ENCODE measurements at regions not wholly inside any gene's neighbourhood (a gene's known extent, or its start where the extent isn't known, plus 50 kb on each side); places are given as distances from the start of the nearest gene placed in this dataset.

- H3K9me3 Mint-ChIP-seq: no peaks in the 10 kb centered on the region
- no peak overlapping the region for H3K4me3 ChIP-seq (ENCODE audit: control insufficient read depth in 1 of 2, extremely low read depth in 1 of 2, low read length in 1 of 2)
- H3K4me3 Mint-ChIP-seq: no peak overlapping the region
- ATAC-seq (replicated peaks in 1 of 4) (no peak), DNase-seq (no peak)
- ChIA-PET POLR2A (no interaction called here), CTCF (no interaction called here)
- no peaks in the 10 kb centered on the region for H3K9me3 ChIP-seq
- peaks cover 0 to 6% of the 10 kb centered on the region in 2 experiments for H3K27me3 ChIP-seq (replicated peaks in 1 of 2; ENCODE audit: control insufficient read depth in 2 of 2, extremely low read depth in 1 of 2, insufficient read depth in 2 of 2, low read length in 1 of 2)
- WGBS (ENCODE audit: insufficient coverage): no CpG with 5 or more reads among the region's 1 CpG
- peaks cover 11 to 32% of the 10 kb centered on the region in 2 donors for H3K27me3 Mint-ChIP-seq
- H3K36me3 ChIP-seq (ENCODE audit: control insufficient read depth in 2 of 2, extremely low read depth in 1 of 2, insufficient read depth in 1 of 2, low read length in 1 of 2): no peaks in the 10 kb centered on the region
- no peak overlapping the region for H3K27ac Mint-ChIP-seq
- no peaks in the 10 kb centered on the region for H3K4me1 ChIP-seq (ENCODE audit: control insufficient read depth in 1 of 2, extremely low read depth in 1 of 2, insufficient read depth in 2 of 2, low read length in 2 of 2)
- H3K27ac ChIP-seq (ENCODE audit: low read length): no peak overlapping the region
- no peaks in the 10 kb centered on the region for H3K36me3 Mint-ChIP-seq
- peaks cover 4 to 17% (median 9%) of the 10 kb centered on the region in 3 donors for H3K4me1 Mint-ChIP-seq
Measured at GRCh38 chr21:35410656-35411055, 361.6 kb upstream of the RUNX1 start.

DNA sequence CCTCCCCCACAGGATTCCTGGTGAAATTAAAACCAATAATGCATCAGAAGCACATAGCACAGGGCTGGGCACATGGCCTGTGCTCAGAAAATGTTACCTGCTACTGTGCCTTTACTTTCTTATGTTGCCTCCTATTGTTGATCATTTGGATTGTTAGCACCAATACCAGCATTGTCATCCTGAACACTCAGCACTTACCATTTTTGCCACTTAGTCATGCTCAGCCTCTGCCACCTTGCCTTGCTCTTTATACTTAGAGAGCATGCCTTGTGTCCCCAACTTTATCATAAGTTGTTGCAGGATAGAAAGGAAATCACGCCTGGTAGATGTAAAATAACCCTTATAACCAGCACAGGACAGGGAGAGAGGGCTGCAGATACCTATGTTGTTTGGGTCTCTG is 361.0 kb upstream of the RUNX1 start:
- Histone ChIP-seq H3K27ac (ENCODE audit: low read length) (no peak overlapping the region), H3K4me1 (ENCODE audit: control insufficient read depth in 1 of 2, extremely low read depth in 1 of 2, insufficient read depth in 2 of 2, low read length in 2 of 2) (no peaks in the 10 kb centered on the region), H3K9me3 (no peaks in the 10 kb centered on the region), H3K36me3 (ENCODE audit: control insufficient read depth in 2 of 2, extremely low read depth in 1 of 2, insufficient read depth in 1 of 2, low read length in 1 of 2) (no peaks in the 10 kb centered on the region), H3K27me3 (replicated peaks in 1 of 2; ENCODE audit: control insufficient read depth in 2 of 2, extremely low read depth in 1 of 2, insufficient read depth in 2 of 2, low read length in 1 of 2) (peaks cover 0 to 6% of the 10 kb centered on the region in 2 experiments), H3K4me3 (ENCODE audit: control insufficient read depth in 1 of 2, extremely low read depth in 1 of 2, low read length in 1 of 2) (no peak overlapping the region)
- ATAC-seq (replicated peaks in 1 of 4) (no peak), DNase-seq (no peak)
- CTCF ChIA-PET: no interaction called here
- peaks cover 14 to 36% of the 10 kb centered on the region in 2 donors for H3K27me3 Mint-ChIP-seq
- no peaks in the 10 kb centered on the region for H3K36me3 Mint-ChIP-seq
- no peak overlapping the region for H3K4me3 Mint-ChIP-seq
- POLR2A ChIA-PET: no interaction called here
- peaks cover 4 to 18% (median 9%) of the 10 kb centered on the region in 3 donors for H3K4me1 Mint-ChIP-seq
- H3K27ac Mint-ChIP-seq: no peak overlapping the region
- WGBS (ENCODE audit: insufficient coverage): no CpG with 5 or more reads among the region's 1 CpG
- H3K9me3 Mint-ChIP-seq: no peaks in the 10 kb centered on the region

- H3K4me3 ChIP-seq (ENCODE audit: control insufficient read depth in 1 of 2, extremely low read depth in 1 of 2, low read length in 1 of 2): no peak overlapping the region
- H3K27ac Mint-ChIP-seq: no peak overlapping the region
- no peaks in the 10 kb centered on the region for H3K36me3 ChIP-seq (ENCODE audit: control insufficient read depth in 2 of 2, extremely low read depth in 1 of 2, insufficient read depth in 1 of 2, low read length in 1 of 2)
- peaks cover 4 to 29% (median 9%) of the 10 kb centered on the region in 3 donors for H3K4me1 Mint-ChIP-seq
- POLR2A ChIA-PET: no interaction called here
- CTCF ChIA-PET: interaction anchor here (0.6 kb wide), 2 partner anchors 12 to 719 kb away, joined by 3 to 4 read pairs; no protein-coding TSS in a partner anchor
- no peaks in the 10 kb centered on the region for H3K9me3 ChIP-seq
- H3K36me3 Mint-ChIP-seq: no peaks in the 10 kb centered on the region
- WGBS (ENCODE audit: insufficient coverage): no CpG with 5 or more reads among the region's 2 CpGs
- H3K4me1 ChIP-seq (ENCODE audit: control insufficient read depth in 1 of 2, extremely low read depth in 1 of 2, insufficient read depth in 2 of 2, low read length in 2 of 2): peaks cover 0 to 7% of the 10 kb centered on the region in 2 experiments
- DNase-seq (no peak), ATAC-seq (replicated peaks in 1 of 4) (no peak)
- H3K27me3 ChIP-seq (replicated peaks in 1 of 2; ENCODE audit: control insufficient read depth in 2 of 2, extremely low read depth in 1 of 2, insufficient read depth in 2 of 2, low read length in 1 of 2): peaks cover 0 to 6% of the 10 kb centered on the region in 2 experiments
- H3K4me3 Mint-ChIP-seq: no peak overlapping the region
- H3K27ac ChIP-seq (ENCODE audit: low read length): no peak overlapping the region
- no peaks in the 10 kb centered on the region for H3K9me3 Mint-ChIP-seq
- peaks cover 10 to 27% of the 10 kb centered on the region in 2 donors for H3K27me3 Mint-ChIP-seq
Measured at GRCh38 chr21:35408401-35408800, 359.3 kb upstream of the RUNX1 start.

- Mint-ChIP-seq H3K4me1 (peaks cover 4 to 29% (median 9%) of the 10 kb centered on the region in 3 donors), H3K27me3 (peaks cover 7 to 18% of the 10 kb centered on the region in 2 donors), H3K9me3 (no peaks in the 10 kb centered on the region), H3K4me3 (no peak overlapping the region), H3K36me3 (no peaks in the 10 kb centered on the region), H3K27ac (no peak overlapping the region)
- POLR2A ChIA-PET: no interaction called here
- Histone ChIP-seq H3K4me3 (ENCODE audit: control insufficient read depth in 1 of 2, extremely low read depth in 1 of 2, low read length in 1 of 2) (no peak overlapping the region), H3K27ac (ENCODE audit: low read length) (no peak overlapping the region), H3K9me3 (no peaks in the 10 kb centered on the region), H3K4me1 (ENCODE audit: control insufficient read depth in 1 of 2, extremely low read depth in 1 of 2, insufficient read depth in 2 of 2, low read length in 2 of 2) (peaks cover 0 to 7% of the 10 kb centered on the region in 2 experiments), H3K27me3 (replicated peaks in 1 of 2; ENCODE audit: control insufficient read depth in 2 of 2, extremely low read depth in 1 of 2, insufficient read depth in 2 of 2, low read length in 1 of 2) (peaks cover 0 to 3% of the 10 kb centered on the region in 2 experiments), H3K36me3 (ENCODE audit: control insufficient read depth in 2 of 2, extremely low read depth in 1 of 2, insufficient read depth in 1 of 2, low read length in 1 of 2) (no peaks in the 10 kb centered on the region)
- ATAC-seq (replicated peaks in 1 of 4) (no peak), DNase-seq (no peak)
- CTCF ChIA-PET: no interaction called here
- WGBS (ENCODE audit: insufficient coverage): 100% methylated on average over 1 of the region's 6 CpGs
Measured at GRCh38 chr21:35406635-35407034, 357.5 kb upstream of the RUNX1 start.

DNA sequence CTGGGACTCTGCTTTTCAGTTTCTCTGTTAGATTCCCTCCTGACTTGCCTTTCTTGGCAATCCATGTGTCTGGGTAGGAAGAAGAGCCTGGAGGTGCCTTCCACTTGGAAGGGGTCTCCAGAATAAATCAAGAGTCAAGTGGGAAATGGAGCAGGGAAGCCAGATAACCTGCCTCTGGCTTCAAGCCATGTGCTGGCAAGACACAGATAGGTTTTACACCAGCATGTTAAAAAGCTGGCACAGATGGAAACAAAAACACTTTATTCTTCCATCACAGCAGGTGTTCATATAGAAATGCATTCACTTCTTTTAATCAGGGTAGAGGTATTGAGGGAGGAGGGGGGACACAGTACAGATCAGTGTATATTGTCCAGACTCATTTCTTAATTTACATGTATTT is 356.9 kb upstream of the RUNX1 start:
- CTCF ChIA-PET: interaction anchor here in 1 of 2 donors (0.8 kb wide), 1 partner anchor 516 kb away, joined by 3 read pairs; no protein-coding TSS in a partner anchor
- Histone ChIP-seq H3K36me3 (ENCODE audit: control insufficient read depth in 2 of 2, extremely low read depth in 1 of 2, insufficient read depth in 1 of 2, low read length in 1 of 2) (no peaks in the 10 kb centered on the region), H3K27me3 (replicated peaks in 1 of 2; ENCODE audit: control insufficient read depth in 2 of 2, extremely low read depth in 1 of 2, insufficient read depth in 2 of 2, low read length in 1 of 2) (no peaks in the 10 kb centered on the region), H3K9me3 (no peaks in the 10 kb centered on the region), H3K4me1 (ENCODE audit: control insufficient read depth in 1 of 2, extremely low read depth in 1 of 2, insufficient read depth in 2 of 2, low read length in 2 of 2) (peaks cover 0 to 7% of the 10 kb centered on the region in 2 experiments), H3K4me3 (ENCODE audit: control insufficient read depth in 1 of 2, extremely low read depth in 1 of 2, low read length in 1 of 2) (no peak overlapping the region), H3K27ac (ENCODE audit: low read length) (no peak overlapping the region)
- Mint-ChIP-seq H3K4me1 (peaks cover 4 to 29% (median 9%) of the 10 kb centered on the region in 3 donors), H3K9me3 (no peaks in the 10 kb centered on the region), H3K4me3 (no peak overlapping the region), H3K27me3 (peaks cover 7 to 14% of the 10 kb centered on the region in 2 donors), H3K36me3 (no peaks in the 10 kb centered on the region), H3K27ac (no peak overlapping the region)
- ATAC-seq (replicated peaks in 1 of 4): no peak
- POLR2A ChIA-PET: interaction anchor here in 1 of 2 donors (0.5 kb wide), 1 partner anchor 735 kb away, joined by 4 read pairs; no protein-coding TSS in a partner anchor
- no peak for DNase-seq

DNA sequence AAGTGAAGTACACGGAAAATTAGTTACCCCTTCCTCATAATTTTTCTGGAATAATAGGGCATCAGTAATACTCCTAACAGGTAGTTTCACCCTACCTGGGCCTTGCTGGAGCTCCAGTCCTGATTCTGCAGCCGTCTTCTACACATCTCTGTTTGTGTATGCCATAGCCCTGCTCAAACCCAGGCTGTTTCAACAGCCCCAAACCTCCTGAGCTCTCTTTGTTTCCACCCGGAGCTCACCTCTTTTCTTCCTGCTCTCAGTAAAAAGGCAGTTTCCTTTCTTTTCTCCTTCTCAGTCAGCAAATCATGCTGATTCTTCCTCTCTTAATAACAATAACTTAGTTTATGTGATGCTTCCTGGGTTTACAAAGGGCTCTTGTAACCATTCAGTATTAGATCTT is 355.1 kb upstream of the RUNX1 start:
- Histone ChIP-seq H3K27me3 (replicated peaks in 1 of 2; ENCODE audit: control insufficient read depth in 2 of 2, extremely low read depth in 1 of 2, insufficient read depth in 2 of 2, low read length in 1 of 2) (no peaks in the 10 kb centered on the region), H3K4me3 (ENCODE audit: control insufficient read depth in 1 of 2, extremely low read depth in 1 of 2, low read length in 1 of 2) (no peak overlapping the region), H3K4me1 (ENCODE audit: control insufficient read depth in 1 of 2, extremely low read depth in 1 of 2, insufficient read depth in 2 of 2, low read length in 2 of 2) (peaks cover 0 to 9% of the 10 kb centered on the region in 2 experiments), H3K27ac (ENCODE audit: low read length) (no peak overlapping the region), H3K9me3 (no peaks in the 10 kb centered on the region), H3K36me3 (ENCODE audit: control insufficient read depth in 2 of 2, extremely low read depth in 1 of 2, insufficient read depth in 1 of 2, low read length in 1 of 2) (no peaks in the 10 kb centered on the region)
- Mint-ChIP-seq H3K27me3 (peaks cover 7 to 14% of the 10 kb centered on the region in 2 donors), H3K4me1 (peaks cover 4 to 36% (median 14%) of the 10 kb centered on the region in 3 donors), H3K4me3 (no peak overlapping the region), H3K36me3 (no peaks in the 10 kb centered on the region), H3K27ac (no peak overlapping the region), H3K9me3 (no peaks in the 10 kb centered on the region)
- DNase-seq: no peak
- WGBS (ENCODE audit: insufficient coverage): 77% methylated on average over 2 of the region's 3 CpGs
- no peak for ATAC-seq (replicated peaks in 1 of 4)
- CTCF ChIA-PET: no interaction called here
- POLR2A ChIA-PET: no interaction called here

DNA sequence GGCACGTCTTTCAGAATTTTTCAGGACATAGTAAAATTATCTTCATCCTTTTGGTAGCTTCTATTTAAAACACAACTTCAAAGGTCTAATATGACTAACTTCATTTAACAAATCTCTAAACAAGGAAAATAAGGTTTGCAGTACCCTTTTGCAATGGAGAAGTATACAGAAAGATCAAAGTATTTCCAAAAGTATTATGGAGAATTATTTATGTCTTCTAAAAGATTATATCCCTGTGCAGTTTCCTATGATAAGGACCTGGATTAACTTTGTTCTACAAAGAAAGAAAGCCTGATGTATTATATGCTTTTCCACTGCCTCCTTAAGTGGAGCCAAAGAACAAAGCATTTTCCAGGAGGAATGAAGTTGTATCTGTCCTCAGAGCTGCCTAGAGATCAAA is 353.0 kb upstream of the RUNX1 start:
- Histone ChIP-seq H3K27ac (ENCODE audit: low read length) (no peak overlapping the region), H3K4me1 (ENCODE audit: control insufficient read depth in 1 of 2, extremely low read depth in 1 of 2, insufficient read depth in 2 of 2, low read length in 2 of 2) (peaks cover 0 to 9% of the 10 kb centered on the region in 2 experiments), H3K4me3 (ENCODE audit: control insufficient read depth in 1 of 2, extremely low read depth in 1 of 2, low read length in 1 of 2) (no peak overlapping the region), H3K36me3 (ENCODE audit: control insufficient read depth in 2 of 2, extremely low read depth in 1 of 2, insufficient read depth in 1 of 2, low read length in 1 of 2) (no peaks in the 10 kb centered on the region), H3K27me3 (replicated peaks in 1 of 2; ENCODE audit: control insufficient read depth in 2 of 2, extremely low read depth in 1 of 2, insufficient read depth in 2 of 2, low read length in 1 of 2) (no peaks in the 10 kb centered on the region), H3K9me3 (no peaks in the 10 kb centered on the region)
- H3K27ac Mint-ChIP-seq: no peak overlapping the region
- peaks cover 0 to 21% (median 10%) of the 10 kb centered on the region in 3 donors for H3K4me1 Mint-ChIP-seq
- no peaks in the 10 kb centered on the region for H3K9me3 Mint-ChIP-seq
- ATAC-seq (replicated peaks in 1 of 4): no peak
- ChIA-PET POLR2A (no interaction called here), CTCF (interaction anchor here (0.6 to 2.5 kb wide), 3 partner anchors 506 to 556 kb away, joined by 3 to 12 read pairs (median 3); no protein-coding TSS in a partner anchor)
- WGBS (ENCODE audit: insufficient coverage): no CpG with 5 or more reads among the region's 1 CpG
- no peaks in the 10 kb centered on the region for H3K36me3 Mint-ChIP-seq
- DNase-seq: no peak
- no peak overlapping the region for H3K4me3 Mint-ChIP-seq
- peaks cover 4 to 11% of the 10 kb centered on the region in 2 donors for H3K27me3 Mint-ChIP-seq
